Activated T-helper 1 cell treated with anti-CD3 and anti-CD28 coated beads, Interleukin-12 subunit alpha, Interleukin-12 subunit beta, Interleukin-2, Interleukin-4 antibody, amounts not matched to agents 30 ng/mL and 10 ng/mL and 1 ng/mL, durations not matched to agents 14 hours and 24 hours and 36 hours (primary cell): ENCODE measurements at regions not wholly inside any gene's neighbourhood (a gene's known extent, or its start where the extent isn't known, plus 50 kb on each side); places are given as distances from the start of the nearest gene placed in this dataset.

Experiments
- DNase-seq: peaks from one replicate; pipeline ENCODE4 v3.0.0; 2021; ENCODE audit warnings: low spot score
- H3K27ac Mint-ChIP-seq: one replicate; pipeline ENCODE4 v1.8.0; 2021; ENCODE audit warnings: mild to moderate bottlenecking, mixed read lengths
- H3K27me3 Mint-ChIP-seq: one replicate; pipeline ENCODE4 v1.8.0; 2022; ENCODE audit warnings: mild to moderate bottlenecking, moderate library complexity, mixed read lengths; ENCODE audit not compliant: insufficient read depth
- H3K36me3 Mint-ChIP-seq: one replicate; pipeline ENCODE4 v1.8.0; 2021; ENCODE audit warnings: low read depth, mixed read lengths
- H3K4me1 Mint-ChIP-seq: one replicate; pipeline ENCODE4 v1.8.0; 2021; ENCODE audit warnings: low read depth, mixed read lengths
- H3K4me3 Mint-ChIP-seq: one replicate; pipeline ENCODE4 v1.8.0; 2021; ENCODE audit warnings: mild to moderate bottlenecking, moderate library complexity, mixed read lengths
- H3K9me3 Mint-ChIP-seq: one replicate; pipeline ENCODE4 v1.8.0; 2021; ENCODE audit warnings: mixed read lengths
- intact Hi-C: fragments of 100-400 bp; cut with micrococcal nuclease; formaldehyde crosslinking; loops from one replicate; pipeline ENCODE4 v1.15.1; 2024

DNA sequence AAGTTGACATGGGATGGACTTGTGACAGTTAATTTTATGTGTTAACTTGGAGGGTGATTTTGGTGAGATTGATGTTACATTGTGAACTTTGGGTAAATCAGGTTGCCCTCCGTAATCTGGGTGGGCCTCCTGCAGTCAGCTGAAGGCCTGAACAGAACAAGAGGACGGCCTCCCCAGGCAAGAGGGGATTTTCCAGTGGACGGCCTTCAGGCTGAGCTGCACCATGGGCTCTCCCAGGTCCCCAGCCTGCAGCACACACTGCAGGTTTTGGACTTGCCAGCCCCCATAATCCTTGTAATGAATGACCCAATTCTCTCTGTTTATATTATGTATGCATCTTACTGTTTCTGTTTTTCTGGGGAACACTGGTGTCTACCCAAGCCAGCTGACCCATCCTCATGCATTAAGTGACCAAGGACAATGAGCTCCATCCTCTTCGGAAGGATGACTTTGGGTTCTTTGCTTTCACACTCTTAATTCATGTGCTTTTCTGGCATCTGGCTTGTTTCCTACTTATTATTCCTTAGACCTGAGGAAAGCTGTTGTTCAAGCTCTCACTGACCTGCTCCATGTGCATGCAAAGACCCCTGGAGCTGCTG is 64.2 kb downstream of the DACT2 start:
- no peak overlapping the region for H3K4me3 Mint-ChIP-seq
- H3K27ac Mint-ChIP-seq: no peak overlapping the region
- no peak for DNase-seq
- H3K36me3 Mint-ChIP-seq: no peaks in the 10 kb centered on the region
- intact Hi-C loops: no loop called here
- H3K4me1 Mint-ChIP-seq: no peaks in the 10 kb centered on the region
- no peaks in the 10 kb centered on the region for H3K27me3 Mint-ChIP-seq
- H3K9me3 Mint-ChIP-seq: peaks cover 11% of the 10 kb centered on the region

DNA sequence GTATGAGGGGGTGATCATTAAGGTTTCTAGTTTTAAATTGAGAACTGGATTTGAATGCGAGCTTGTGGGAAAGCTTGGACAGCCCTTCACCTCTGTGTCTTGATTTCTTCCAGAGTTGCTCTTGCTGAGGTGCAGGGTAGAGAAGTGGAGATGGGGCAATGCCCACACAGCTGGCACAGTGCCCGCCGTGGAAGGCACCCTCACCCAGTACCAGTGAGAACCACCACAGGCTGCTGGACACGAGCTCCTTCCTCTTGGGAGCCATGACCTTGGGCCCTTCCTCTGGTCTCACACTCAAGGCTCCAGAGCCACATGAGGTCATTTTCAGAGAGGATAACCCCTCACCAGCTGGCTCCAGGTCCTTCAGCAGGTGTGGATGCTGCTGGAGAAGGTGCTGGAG is 67.3 kb downstream of the DACT2 start:
- no peaks in the 10 kb centered on the region for H3K27me3 Mint-ChIP-seq
- H3K36me3 Mint-ChIP-seq: no peaks in the 10 kb centered on the region
- intact Hi-C loops: loop anchor here (5.0 kb wide), 1 partner anchor 35 kb away; no protein-coding TSS in a partner anchor
- H3K4me3 Mint-ChIP-seq: no peak overlapping the region
- H3K4me1 Mint-ChIP-seq: no peaks in the 10 kb centered on the region
- H3K9me3 Mint-ChIP-seq: peaks cover 11% of the 10 kb centered on the region
- no peak overlapping the region for H3K27ac Mint-ChIP-seq
- no peak for DNase-seq

DNA sequence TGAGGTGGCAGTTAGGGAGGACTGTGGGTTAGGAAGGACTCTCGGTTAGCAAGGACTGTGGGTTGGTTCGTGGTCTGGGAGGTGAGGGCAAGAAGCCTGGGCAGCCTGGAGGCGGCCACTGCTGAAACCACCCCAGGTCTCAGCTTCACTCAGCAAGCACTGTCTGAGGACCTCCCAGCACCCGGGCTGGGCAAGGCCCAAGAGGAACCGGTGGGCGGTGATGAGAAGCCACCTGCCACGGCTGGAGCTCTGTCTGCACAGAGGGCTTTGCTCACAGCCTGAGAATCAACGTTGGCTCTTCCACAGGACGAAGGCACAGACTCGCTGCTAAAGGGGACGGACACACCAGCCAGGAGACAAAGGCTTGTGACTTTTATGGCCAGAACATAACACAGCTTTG is 69.3 kb downstream of the DACT2 start:
- no peak overlapping the region for H3K4me3 Mint-ChIP-seq
- intact Hi-C loops: loop anchor here (5.0 kb wide), 1 partner anchor 37 kb away; no protein-coding TSS in a partner anchor
- no peak for DNase-seq
- no peaks in the 10 kb centered on the region for H3K36me3 Mint-ChIP-seq
- H3K27me3 Mint-ChIP-seq: no peaks in the 10 kb centered on the region
- H3K4me1 Mint-ChIP-seq: no peaks in the 10 kb centered on the region
- H3K9me3 Mint-ChIP-seq: peaks cover 6% of the 10 kb centered on the region
- H3K27ac Mint-ChIP-seq: no peak overlapping the region

DNA sequence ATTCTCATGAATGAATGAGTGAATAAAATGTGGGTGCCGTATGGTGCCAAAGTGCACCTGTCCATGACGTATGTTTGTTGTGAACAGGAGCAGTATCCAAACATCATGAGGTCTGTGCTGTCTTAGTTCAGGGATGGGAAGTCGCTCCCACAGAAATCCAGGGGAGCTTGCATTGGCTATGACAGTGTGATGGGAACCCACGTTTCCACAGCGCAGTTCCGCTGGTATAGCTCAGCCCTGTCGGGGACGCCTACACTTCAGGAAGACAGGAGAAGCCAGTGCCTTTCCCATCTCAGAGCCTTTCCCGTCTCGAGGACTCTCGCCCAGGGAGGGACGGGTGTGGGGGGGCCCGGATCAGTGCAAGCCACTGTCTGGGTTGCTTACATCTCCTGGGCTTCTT is 69.8 kb downstream of the DACT2 start:
- Mint-ChIP-seq H3K4me1 (no peaks in the 10 kb centered on the region), H3K27me3 (no peaks in the 10 kb centered on the region), H3K27ac (no peak overlapping the region), H3K36me3 (no peaks in the 10 kb centered on the region), H3K4me3 (no peak overlapping the region), H3K9me3 (peaks cover 2% of the 10 kb centered on the region)
- intact Hi-C loops: loop anchor here (5.0 kb wide), 1 partner anchor 38 kb away; no protein-coding TSS in a partner anchor
- no peak for DNase-seq

DNA sequence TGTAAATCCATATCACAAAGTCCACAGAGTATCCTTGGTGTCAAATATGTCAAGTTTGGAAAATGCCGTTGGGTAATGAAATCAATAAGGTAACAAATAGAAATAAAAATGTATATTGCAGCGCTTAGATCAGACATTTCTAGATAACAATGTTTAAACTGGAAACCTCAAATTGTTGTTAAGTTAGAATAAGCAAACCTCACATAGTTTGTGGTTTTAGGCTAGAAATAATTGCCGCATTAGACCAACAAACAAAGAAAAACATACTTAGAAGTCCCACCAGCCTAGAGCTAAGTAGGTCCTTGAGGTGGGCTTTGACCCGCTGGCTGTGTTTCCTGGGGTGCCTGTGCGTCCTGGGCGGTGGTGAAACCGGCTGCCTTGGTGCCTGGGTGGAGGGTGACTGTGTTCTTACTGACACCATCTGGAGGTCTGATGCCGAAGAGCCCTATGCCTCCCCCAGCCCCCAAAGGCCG is 71.4 kb downstream of the DACT2 start:
- H3K27me3 Mint-ChIP-seq: no peaks in the 10 kb centered on the region
- no peaks in the 10 kb centered on the region for H3K9me3 Mint-ChIP-seq
- H3K27ac Mint-ChIP-seq: no peak overlapping the region
- intact Hi-C loops: no loop called here
- no peak overlapping the region for H3K4me3 Mint-ChIP-seq
- no peaks in the 10 kb centered on the region for H3K36me3 Mint-ChIP-seq
- peaks cover 10% of the 10 kb centered on the region for H3K4me1 Mint-ChIP-seq
- no peak for DNase-seq

DNA sequence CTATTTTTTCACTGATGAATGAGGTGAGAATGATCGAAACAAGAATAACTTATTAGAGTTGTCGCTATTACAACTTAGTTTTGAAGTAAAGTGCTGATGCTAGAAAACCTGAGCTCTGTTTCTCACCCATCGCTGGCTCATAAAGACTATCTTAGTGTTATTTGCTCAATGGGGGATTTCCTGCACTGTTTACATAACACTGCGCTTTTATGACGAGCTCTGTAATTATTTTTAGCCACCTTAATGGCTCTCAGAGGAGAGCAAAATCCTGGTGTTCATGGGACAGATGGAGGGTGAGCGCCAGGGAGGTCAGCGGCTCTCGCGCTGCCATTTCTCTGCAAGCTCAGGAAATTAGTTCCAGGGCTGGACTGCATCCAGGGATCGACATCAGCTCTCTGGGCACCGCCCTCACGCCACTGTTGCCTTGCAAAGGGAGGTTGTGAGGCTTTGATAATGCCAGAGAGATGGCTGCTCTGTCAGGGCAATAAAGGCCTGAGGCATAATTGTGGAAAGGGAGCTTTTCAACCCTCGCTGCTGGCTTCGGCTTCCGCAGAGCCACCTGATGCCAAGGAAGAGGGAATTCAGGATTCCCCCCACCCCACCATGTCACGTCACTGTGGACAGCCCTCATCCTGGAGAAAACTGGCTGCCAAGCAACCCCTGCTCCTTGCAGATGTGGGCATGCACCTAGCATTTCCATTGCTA is 72.0 kb downstream of the DACT2 start:
- no peak overlapping the region for H3K27ac Mint-ChIP-seq
- intact Hi-C loops: no loop called here
- H3K4me1 Mint-ChIP-seq: peaks cover 14% of the 10 kb centered on the region
- no peak for DNase-seq
- no peak overlapping the region for H3K4me3 Mint-ChIP-seq
- H3K9me3 Mint-ChIP-seq: no peaks in the 10 kb centered on the region
- H3K27me3 Mint-ChIP-seq: no peaks in the 10 kb centered on the region
- no peaks in the 10 kb centered on the region for H3K36me3 Mint-ChIP-seq

DNA sequence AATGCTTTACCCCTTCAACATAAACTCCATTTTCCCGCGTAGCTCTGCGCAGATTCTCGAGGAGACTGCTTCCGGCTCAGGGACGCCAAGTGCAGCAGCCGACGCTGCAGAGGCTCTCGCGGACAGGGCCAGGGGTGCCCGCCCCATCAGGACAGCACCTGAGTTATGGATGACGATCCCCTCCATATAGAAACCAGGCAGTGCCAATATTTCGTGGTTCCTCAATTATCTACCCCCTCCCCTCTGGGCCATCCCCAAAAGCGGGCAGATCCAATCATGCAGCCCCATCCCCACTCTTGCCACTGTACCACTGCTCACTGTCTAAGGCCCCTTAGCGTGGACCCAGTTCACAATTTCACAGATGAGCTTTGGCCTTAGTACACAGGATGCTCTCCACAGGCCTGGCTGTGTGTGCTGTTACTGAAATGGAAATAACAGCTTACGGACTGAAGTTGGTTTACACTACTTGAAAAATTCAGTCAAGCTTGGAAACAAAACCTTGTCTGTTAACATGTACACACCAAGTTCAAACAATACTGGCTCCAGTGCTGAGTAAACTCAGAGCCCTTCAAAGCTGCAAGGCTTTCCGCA is 74.5 kb downstream of the DACT2 start:
- Mint-ChIP-seq H3K27ac (no peak overlapping the region), H3K36me3 (no peaks in the 10 kb centered on the region), H3K4me3 (no peak overlapping the region), H3K4me1 (peaks cover 14% of the 10 kb centered on the region), H3K27me3 (no peaks in the 10 kb centered on the region), H3K9me3 (no peaks in the 10 kb centered on the region)
- no peak for DNase-seq
- intact Hi-C loops: no loop called here

DNA sequence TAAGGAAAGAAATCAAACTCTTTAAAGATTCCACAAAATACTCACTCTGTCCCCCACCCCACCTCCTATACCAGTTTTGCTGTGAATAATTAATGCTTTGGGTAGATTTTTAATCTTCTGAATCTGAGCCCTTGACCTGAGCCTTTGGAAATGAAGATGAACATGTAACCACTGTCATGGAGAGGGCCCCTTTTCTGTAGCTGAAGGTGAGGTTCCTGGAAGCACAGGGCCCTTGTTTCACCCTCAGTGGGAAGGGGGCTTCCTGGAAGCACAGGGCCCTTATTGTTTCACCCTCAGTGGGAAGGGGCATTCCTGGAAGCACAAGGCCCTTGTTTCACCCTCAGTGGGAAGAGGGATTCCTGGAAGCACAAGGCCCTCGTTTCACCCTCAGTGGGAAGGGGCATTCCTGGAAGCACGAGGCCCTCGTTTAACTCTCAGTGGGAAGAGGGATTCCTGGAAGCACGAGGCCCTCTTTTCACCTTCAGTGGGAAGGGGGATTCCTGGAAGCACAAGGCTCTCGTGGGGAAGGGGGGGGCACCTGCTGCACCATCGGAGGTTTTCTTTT is 75.7 kb downstream of the DACT2 start:
- H3K36me3 Mint-ChIP-seq: no peaks in the 10 kb centered on the region
- H3K4me3 Mint-ChIP-seq: no peak overlapping the region
- no peak for DNase-seq
- H3K4me1 Mint-ChIP-seq: peaks cover 16% of the 10 kb centered on the region
- intact Hi-C loops: no loop called here
- H3K27ac Mint-ChIP-seq: no peak overlapping the region
- no peaks in the 10 kb centered on the region for H3K9me3 Mint-ChIP-seq
- no peaks in the 10 kb centered on the region for H3K27me3 Mint-ChIP-seq

DNA sequence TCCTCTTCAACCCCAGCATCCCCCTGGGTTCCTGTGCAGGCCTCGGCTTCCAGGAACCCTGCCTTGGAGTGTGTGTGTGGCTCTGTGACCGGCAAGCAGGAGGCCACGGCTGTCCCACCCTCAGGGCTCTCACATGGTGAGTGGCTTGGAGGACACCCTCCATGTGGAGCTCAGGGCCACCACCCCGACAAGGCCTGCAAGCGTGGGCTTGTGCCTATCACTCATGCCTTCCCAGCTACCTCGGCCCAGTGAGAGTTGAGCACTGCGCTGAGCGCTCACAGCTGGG is 76.7 kb downstream of the DACT2 start:
- no peaks in the 10 kb centered on the region for H3K9me3 Mint-ChIP-seq
- no peak overlapping the region for H3K27ac Mint-ChIP-seq
- intact Hi-C loops: no loop called here
- no peaks in the 10 kb centered on the region for H3K36me3 Mint-ChIP-seq
- peaks cover 25% of the 10 kb centered on the region for H3K4me1 Mint-ChIP-seq
- H3K27me3 Mint-ChIP-seq: no peaks in the 10 kb centered on the region
- no peak overlapping the region for H3K4me3 Mint-ChIP-seq
- no peak for DNase-seq

DNA sequence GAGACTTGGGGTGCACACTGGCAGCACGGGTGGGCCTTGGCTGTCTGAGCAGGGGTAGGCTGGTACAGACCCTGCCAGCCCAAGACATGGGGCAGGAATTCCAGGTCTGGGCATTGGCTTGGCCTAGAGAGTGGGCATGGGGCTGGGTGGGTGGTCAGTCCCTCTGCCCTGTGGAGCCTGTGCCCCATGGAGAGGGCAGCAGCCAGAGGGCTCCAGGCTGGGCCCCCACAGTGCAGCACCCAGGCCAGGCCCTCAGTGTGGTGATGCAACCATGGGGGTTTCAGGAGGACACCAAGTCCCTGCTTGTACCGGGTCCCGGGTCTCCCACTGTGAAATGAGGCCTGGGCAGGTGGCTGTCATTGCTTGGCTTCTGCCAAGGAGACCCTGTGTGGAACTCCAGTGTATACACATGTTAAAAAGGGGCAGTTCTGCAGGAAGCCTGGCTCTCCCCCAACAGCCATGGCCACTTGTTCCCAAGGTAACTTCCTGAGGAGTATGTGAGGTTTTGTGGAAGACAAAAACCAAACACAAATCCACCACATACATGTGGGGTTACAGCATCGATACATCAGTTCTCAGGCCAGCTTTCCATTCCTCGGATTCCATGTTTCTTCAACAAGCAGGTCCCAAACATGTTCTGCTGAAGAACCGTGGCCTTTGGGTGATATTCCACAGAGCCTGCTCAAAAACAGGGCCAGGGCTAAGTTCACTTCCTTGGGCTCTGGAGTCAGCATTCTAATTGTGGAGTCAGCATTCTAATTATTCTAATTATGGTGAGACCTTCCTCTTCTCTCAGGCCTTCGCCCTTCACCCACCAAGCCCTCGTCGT is 77.3 kb downstream of the DACT2 start:
- intact Hi-C loops: no loop called here
- DNase-seq: no peak
- Mint-ChIP-seq H3K9me3 (no peaks in the 10 kb centered on the region), H3K36me3 (no peaks in the 10 kb centered on the region), H3K4me1 (peaks cover 25% of the 10 kb centered on the region), H3K27me3 (no peaks in the 10 kb centered on the region), H3K27ac (no peak overlapping the region), H3K4me3 (no peak overlapping the region)

DNA sequence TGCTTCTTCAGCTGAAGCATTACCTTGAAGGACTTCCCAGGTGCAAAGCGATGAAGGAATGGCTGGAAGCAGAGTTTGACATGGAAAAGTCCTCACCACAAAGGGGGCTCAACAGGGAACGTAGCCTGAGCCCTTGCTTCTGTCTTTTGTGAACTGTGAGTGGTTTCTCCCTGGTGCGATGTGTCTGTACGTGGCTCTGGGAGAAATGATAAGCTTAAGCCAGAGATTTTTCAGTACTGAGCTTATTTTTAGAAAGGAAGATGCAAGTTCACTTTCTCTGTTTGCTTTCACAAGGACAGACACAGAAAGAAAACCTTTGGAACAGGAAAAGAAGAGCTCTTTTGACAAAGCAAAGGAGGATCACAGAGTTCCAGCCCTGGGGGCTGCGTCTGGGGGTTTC is 79.4 kb downstream of the DACT2 start:
- H3K27me3 Mint-ChIP-seq: no peaks in the 10 kb centered on the region
- H3K9me3 Mint-ChIP-seq: no peaks in the 10 kb centered on the region
- H3K4me1 Mint-ChIP-seq: peaks cover 25% of the 10 kb centered on the region
- H3K4me3 Mint-ChIP-seq: no peak overlapping the region
- DNase-seq: no peak
- no peak overlapping the region for H3K27ac Mint-ChIP-seq
- no peaks in the 10 kb centered on the region for H3K36me3 Mint-ChIP-seq
- intact Hi-C loops: no loop called here

DNA sequence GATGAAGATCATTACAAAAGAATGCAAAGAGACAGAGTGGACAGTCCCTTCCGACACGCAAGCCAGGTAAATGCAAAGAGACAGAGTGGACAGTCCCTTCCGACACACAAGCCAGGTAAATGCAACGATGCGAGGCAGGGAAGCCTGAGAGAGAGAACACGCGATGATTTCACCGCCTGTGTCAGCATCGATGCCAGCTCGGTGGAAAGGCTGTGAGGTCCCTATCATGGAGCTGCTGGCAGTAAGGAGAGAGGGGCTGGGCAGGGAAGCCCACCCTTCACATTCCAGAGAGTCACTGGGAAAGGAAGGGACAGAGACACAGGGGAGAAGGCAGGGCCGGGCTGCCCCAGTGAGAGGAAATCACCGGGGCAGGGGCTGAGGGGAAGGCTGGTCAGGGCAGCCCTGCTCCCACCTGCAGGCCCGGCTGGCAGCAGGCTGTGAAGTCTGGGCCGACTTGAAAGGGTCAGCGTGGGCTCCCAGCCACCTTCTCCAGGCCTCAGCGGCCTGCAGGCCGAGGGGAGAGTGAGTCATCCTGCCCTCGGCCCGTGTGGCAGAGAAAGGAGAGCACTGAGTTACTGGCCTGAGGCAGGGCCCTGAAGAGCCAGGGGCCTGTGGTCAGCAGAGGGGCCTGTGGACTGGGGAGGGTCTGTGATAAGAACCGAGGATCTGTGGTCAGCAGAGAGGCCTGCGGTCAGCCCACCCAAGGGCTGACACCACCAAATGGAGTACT is 80.4 kb downstream of the DACT2 start:
- Mint-ChIP-seq H3K27ac (peak overlapping the region; percentile 52), H3K4me3 (no peak overlapping the region), H3K4me1 (peaks cover 21% of the 10 kb centered on the region), H3K36me3 (no peaks in the 10 kb centered on the region), H3K27me3 (no peaks in the 10 kb centered on the region), H3K9me3 (no peaks in the 10 kb centered on the region)
- no peak for DNase-seq
- intact Hi-C loops: loop anchor here (2.0 to 5.0 kb wide), 2 partner anchors 48 to 112 kb away; no protein-coding TSS in a partner anchor
